ENCODE measurements at regions not wholly inside any gene's neighbourhood (a gene's known extent, or its start where the extent isn't known, plus 50 kb on each side); places are given as distances from the start of the nearest gene placed in this dataset.

DNA sequence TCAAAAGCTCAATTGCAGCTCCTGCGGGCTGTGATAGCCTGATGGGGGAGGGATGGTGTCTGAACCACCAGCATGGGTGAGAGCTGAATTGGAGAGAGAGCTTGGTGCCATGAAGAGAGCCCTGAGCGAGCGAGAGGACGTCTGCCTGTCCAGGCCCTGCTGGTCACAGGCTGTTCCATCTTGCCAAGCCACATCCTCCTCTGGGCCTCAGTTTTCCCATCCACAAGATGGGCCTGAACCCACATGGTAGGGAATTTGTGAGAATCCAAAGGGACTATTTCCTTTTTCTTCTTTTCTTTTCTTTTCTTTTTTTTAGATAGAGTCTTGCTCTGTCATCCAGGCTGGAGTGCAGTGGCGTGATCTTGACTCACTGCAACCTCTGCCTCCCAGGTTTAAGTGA lies 276.4 kb downstream of the VRK1 start:
- Histone ChIP-seq H2AFZ (no peak overlapping the region), H4K20me1 (ENCODE audit: insufficient read depth, poor library complexity, severe bottlenecking) (no peaks in the 10 kb centered on the region), H3K4me2 (no peak overlapping the region), H3K4me1 (ENCODE audit: insufficient read depth) (no peaks in the 10 kb centered on the region), H3K9me2 (replicated peaks; ENCODE audit: insufficient read depth) (no peaks in the 10 kb centered on the region), H3K27me3 (no peaks in the 10 kb centered on the region), H3K27ac (no peak overlapping the region), H3K9me3 (ENCODE audit: low read depth) (no peaks in the 10 kb centered on the region), H3K36me3 (replicated peaks; ENCODE audit: insufficient read depth, low read depth) (no peaks in the 10 kb centered on the region), H3K4me3 (no peak overlapping the region), H3K79me2 (no peaks in the 10 kb centered on the region)
- 95% methylated on average over 5 of the region's 5 CpGs for WGBS (ENCODE audit: low lambda C conversion rate, missing lambda C conversion rate)
- no peak for DNase-seq (ENCODE audit: low spot score)
- TF ChIP-seq, protein P1, sequence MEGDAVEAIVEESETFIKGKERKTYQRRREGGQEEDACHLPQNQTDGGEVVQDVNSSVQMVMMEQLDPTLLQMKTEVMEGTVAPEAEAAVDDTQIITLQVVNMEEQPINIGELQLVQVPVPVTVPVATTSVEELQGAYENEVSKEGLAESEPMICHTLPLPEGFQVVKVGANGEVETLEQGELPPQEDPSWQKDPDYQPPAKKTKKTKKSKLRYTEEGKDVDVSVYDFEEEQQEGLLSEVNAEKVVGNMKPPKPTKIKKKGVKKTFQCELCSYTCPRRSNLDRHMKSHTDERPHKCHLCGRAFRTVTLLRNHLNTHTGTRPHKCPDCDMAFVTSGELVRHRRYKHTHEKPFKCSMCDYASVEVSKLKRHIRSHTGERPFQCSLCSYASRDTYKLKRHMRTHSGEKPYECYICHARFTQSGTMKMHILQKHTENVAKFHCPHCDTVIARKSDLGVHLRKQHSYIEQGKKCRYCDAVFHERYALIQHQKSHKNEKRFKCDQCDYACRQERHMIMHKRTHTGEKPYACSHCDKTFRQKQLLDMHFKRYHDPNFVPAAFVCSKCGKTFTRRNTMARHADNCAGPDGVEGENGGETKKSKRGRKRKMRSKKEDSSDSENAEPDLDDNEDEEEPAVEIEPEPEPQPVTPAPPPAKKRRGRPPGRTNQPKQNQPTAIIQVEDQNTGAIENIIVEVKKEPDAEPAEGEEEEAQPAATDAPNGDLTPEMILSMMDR (IDR thresholded peaks at IDR 0.05; ENCODE audit: poor library complexity), result no peak
- no peak for TF ChIP-seq EZH2phosphoT487 (IDR thresholded peaks at IDR 0.05; ENCODE audit: low read depth, severe bottlenecking, unreplicated experiment)
- no peak for TF ChIP-seq EZH2 (IDR thresholded peaks at IDR 0.05; ENCODE audit: borderline replicate concordance)

DNA sequence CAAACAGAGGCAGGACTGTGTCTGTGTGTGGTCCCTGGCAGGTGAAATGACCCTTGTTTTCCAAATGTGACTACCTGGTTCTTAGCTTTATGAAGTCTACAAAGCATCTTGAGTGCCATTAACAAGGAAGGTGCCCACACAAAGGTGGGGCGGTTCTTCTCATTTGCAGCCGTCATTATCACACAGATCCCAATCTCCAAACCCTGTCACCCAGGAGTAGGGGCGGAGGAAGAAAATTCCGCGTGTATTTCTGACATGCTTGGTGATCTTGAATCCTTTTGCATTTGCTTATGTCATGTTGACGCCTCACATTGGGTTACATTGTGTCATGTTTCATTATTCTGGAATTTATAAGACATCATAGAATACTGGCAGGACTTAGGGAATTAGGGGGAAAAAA lies 277.3 kb downstream of the VRK1 start:
- DNase-seq (ENCODE audit: low spot score), result no peak
- Histone ChIP-seq H3K27ac (no peak overlapping the region), H3K4me2 (no peak overlapping the region), H3K4me1 (ENCODE audit: insufficient read depth) (no peaks in the 10 kb centered on the region), H2AFZ (no peak overlapping the region), H3K27me3 (no peaks in the 10 kb centered on the region), H3K36me3 (replicated peaks; ENCODE audit: insufficient read depth, low read depth) (no peaks in the 10 kb centered on the region), H3K79me2 (no peaks in the 10 kb centered on the region), H4K20me1 (ENCODE audit: insufficient read depth, poor library complexity, severe bottlenecking) (no peaks in the 10 kb centered on the region), H3K4me3 (no peak overlapping the region), H3K9me2 (replicated peaks; ENCODE audit: insufficient read depth) (no peaks in the 10 kb centered on the region), H3K9me3 (ENCODE audit: low read depth) (no peaks in the 10 kb centered on the region)
- TF ChIP-seq EZH2 (IDR thresholded peaks at IDR 0.05; ENCODE audit: borderline replicate concordance) (no peak), EZH2phosphoT487 (IDR thresholded peaks at IDR 0.05; ENCODE audit: low read depth, severe bottlenecking, unreplicated experiment) (no peak)
- TF ChIP-seq, protein P1 (IDR thresholded peaks at IDR 0.05; ENCODE audit: poor library complexity), result no peak
- 74% methylated on average over 6 of the region's 6 CpGs for WGBS (ENCODE audit: low lambda C conversion rate, missing lambda C conversion rate)

DNA sequence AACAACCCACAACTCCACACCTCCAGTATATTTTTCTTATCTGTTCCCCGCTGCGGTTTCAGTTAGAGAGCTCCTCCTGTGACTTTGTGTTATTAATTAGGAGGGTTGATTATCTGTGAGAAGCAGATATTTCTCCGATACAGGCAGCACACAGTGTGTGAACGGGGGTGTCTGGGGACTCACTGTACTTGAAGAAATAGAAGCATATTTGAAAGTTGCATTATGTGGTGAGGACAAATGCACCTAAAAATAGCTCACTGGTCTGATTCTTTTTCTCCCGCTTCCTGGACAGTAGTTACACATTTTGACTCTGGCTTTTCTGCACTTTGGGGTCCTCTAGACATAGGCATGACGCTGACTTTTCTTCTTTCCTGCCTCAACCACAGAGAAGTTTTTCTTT lies 277.7 kb downstream of the VRK1 start:
- Histone ChIP-seq H3K36me3 (replicated peaks; ENCODE audit: insufficient read depth, low read depth) (no peaks in the 10 kb centered on the region), H2AFZ (no peak overlapping the region), H3K9me2 (replicated peaks; ENCODE audit: insufficient read depth) (no peaks in the 10 kb centered on the region), H3K4me3 (no peak overlapping the region), H3K79me2 (no peaks in the 10 kb centered on the region), H3K27me3 (no peaks in the 10 kb centered on the region), H3K9me3 (ENCODE audit: low read depth) (no peaks in the 10 kb centered on the region), H4K20me1 (ENCODE audit: insufficient read depth, poor library complexity, severe bottlenecking) (no peaks in the 10 kb centered on the region), H3K27ac (no peak overlapping the region), H3K4me2 (no peak overlapping the region), H3K4me1 (ENCODE audit: insufficient read depth) (no peaks in the 10 kb centered on the region)
- WGBS (ENCODE audit: low lambda C conversion rate, missing lambda C conversion rate), result 73% methylated on average over 6 of the region's 6 CpGs
- no peak for TF ChIP-seq EZH2 (IDR thresholded peaks at IDR 0.05; ENCODE audit: borderline replicate concordance)
- no peak for TF ChIP-seq EZH2phosphoT487 (IDR thresholded peaks at IDR 0.05; ENCODE audit: low read depth, severe bottlenecking, unreplicated experiment)
- TF ChIP-seq, protein P1 (IDR thresholded peaks at IDR 0.05; ENCODE audit: poor library complexity), result no peak
- no peak for DNase-seq (ENCODE audit: low spot score)

DNA sequence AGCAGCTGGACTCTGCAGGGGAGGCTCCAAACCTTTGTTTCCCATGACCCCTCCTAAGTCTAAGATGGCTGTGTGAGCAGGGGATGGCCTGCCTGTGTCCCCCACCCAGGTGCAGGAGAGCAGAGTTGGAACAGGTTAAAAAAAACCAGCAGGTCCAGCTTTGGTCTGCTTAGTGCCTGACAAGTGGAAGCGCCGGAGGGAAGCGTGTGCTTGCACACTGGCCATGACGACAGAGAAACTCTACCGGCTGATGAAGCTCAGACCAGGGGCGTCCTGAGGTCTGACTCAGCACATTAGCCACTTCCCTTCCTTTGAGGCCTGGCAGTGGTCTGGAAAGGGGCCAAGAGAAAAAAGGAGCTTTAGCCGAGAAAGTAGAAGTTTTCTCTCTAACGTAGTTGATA lies 280.1 kb downstream of the VRK1 start:
- Histone ChIP-seq H3K4me3 (no peak overlapping the region), H2AFZ (no peak overlapping the region), H3K27me3 (no peaks in the 10 kb centered on the region), H3K27ac (no peak overlapping the region), H3K4me2 (no peak overlapping the region), H3K9me2 (replicated peaks; ENCODE audit: insufficient read depth) (no peaks in the 10 kb centered on the region), H4K20me1 (ENCODE audit: insufficient read depth, poor library complexity, severe bottlenecking) (no peaks in the 10 kb centered on the region), H3K36me3 (replicated peaks; ENCODE audit: insufficient read depth, low read depth) (no peaks in the 10 kb centered on the region), H3K9me3 (ENCODE audit: low read depth) (no peaks in the 10 kb centered on the region), H3K79me2 (no peaks in the 10 kb centered on the region), H3K4me1 (ENCODE audit: insufficient read depth) (no peaks in the 10 kb centered on the region)
- TF ChIP-seq EZH2phosphoT487 (IDR thresholded peaks at IDR 0.05; ENCODE audit: low read depth, severe bottlenecking, unreplicated experiment) (no peak), EZH2 (IDR thresholded peaks at IDR 0.05; ENCODE audit: borderline replicate concordance) (no peak)
- TF ChIP-seq, protein P1 (IDR thresholded peaks at IDR 0.05; ENCODE audit: poor library complexity), result no peak
- 35% methylated on average over 8 of the region's 8 CpGs for WGBS (ENCODE audit: low lambda C conversion rate, missing lambda C conversion rate)
- peak; percentile 63 for DNase-seq (ENCODE audit: low spot score)
